ENCODE measurements at regions not wholly inside any gene's neighbourhood (a gene's known extent, or its start where the extent isn't known, plus 50 kb on each side); places are given as distances from the start of the nearest gene placed in this dataset.
"Not testable (repeated sequence)": the region's sequence is repeated elsewhere in the genome, so short reads cannot be mapped to it uniquely, and the experiment has no call there.

DNA sequence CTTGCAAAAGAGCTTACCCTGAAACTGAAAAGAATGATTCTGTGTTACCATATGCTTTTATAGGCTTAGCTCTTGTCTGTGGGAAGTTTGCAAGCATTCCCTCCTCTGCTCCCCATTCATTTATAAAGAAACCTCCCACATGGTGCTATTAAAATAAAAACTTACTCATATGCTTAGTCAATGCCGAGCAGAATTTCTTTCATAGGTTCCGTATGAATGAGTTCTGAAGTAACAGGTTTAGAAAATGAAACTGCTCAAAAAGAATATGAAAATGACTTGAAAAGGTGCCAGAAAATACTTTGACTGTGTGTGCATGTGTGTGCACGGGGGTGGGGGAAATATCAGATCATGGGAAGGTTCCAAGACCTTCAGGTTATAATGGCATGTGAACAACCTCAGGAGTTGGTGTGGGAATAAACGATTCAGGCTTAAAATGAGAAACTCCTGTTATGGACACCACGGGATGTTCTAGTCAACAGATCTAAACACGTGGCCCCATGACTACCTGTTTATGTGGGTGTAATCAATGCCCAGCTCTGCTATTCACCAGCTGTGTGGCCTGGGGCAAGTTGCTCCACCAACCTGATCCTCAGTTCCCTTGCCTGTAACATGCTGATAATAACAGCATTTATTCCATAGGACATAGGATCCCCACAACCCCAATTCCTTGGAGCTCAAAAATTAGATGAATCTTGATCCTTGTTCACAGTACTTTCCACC lies 293.7 kb upstream of the PLGLB1 start:
- DNase-seq (ENCODE audit: low read depth) = not testable (repeated sequence)

DNA sequence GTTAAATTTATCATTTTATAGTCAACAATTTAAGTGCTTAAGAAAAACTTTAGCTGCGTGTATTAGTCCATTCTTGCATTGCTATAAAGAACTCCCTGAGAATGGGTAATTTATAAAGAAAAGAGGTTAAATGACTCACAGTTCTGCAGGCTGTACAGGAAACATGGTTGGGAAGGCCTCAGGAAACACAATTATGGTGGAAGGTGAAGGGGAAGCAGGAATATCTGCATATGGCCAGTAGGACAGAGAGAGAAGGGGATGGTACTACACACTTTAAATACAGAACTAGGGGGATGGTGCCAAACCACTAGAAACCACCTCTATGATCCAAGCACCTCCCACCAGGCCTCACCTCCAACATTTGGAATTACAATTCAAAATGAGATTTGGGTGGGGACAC lies 295.5 kb upstream of the PLGLB1 start:
- not testable (repeated sequence) for DNase-seq (ENCODE audit: low read depth)

DNA sequence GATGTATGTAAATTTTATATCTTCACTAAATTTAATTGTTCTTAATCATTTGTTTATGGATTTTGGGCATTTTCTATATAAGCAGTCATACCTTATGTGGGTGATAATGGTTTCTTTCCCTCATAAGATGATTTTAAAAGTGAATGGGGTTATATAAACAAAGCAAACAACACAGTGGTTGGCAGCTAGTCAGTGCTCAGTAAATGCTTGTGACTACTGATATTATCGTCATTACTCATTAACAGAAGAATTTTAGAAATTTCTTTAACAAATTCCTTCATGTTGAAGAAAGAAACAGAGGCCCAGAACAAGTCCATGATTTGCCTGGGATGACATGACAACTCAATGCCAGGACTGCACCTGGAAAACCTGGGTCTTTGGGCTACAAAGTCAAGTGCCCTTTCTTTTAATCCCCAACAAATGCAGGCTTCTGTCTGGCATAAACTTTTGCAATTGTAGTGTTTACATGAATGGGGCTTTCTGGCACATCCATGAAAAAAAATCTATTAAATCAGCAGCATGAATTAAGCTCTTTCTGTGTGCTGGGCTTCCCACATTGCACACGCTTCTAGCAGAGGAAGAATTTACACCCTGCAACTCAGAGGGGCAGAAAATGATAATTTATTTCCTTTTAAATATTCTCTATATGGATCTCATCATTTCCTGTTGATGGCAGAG lies 297.3 kb upstream of the PLGLB1 start:
- not testable (repeated sequence) for DNase-seq (ENCODE audit: low read depth)

- not testable (repeated sequence) for DNase-seq (ENCODE audit: low read depth)
Observed at GRCh38 chr2:87319705-87320104, 298.1 kb upstream of the PLGLB1 start.

- DNase-seq (ENCODE audit: low read depth) = not testable (repeated sequence)
Observed at GRCh38 chr2:87321201-87321600, 299.6 kb upstream of the PLGLB1 start.

DNA sequence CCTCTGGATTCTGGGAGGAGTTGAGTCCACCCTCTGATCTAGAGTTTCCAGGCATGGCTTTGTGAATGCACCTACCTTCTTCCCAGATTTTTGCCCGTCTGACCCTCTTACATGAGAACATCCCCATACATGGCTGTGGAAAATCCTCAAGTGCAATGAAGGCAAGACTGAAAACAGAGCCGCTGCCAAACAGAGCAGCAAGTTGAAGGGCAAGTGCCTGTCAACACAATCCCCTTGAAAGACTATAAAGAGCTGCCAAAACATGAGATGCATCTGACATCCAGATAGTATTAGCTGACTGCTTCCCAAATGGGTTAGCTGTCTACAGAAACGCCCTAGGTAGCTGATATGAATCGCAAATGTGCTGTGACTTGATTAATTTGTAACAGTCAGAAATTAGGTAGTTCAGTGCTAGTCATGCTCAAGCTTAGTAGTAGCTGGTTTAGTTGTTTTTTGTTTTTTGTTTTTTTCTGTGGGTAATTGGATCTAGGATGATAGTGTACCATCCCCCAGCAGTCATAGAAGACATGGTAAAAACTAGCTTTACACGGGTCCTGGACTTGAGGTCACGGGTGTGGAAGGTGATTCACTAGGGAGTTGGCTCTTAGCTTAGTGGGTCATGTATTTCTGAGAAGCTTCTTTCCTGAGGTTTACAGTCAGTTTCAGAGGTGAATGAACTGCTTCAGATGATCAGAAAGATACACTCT lies 302.8 kb upstream of the PLGLB1 start:
- DNase-seq (ENCODE audit: low read depth) = not testable (repeated sequence)

GRCh38 chr2:87325042-87325910 lies 303.6 kb upstream of the PLGLB1 start:
- DNase-seq (ENCODE audit: low read depth) = not testable (repeated sequence)

DNA sequence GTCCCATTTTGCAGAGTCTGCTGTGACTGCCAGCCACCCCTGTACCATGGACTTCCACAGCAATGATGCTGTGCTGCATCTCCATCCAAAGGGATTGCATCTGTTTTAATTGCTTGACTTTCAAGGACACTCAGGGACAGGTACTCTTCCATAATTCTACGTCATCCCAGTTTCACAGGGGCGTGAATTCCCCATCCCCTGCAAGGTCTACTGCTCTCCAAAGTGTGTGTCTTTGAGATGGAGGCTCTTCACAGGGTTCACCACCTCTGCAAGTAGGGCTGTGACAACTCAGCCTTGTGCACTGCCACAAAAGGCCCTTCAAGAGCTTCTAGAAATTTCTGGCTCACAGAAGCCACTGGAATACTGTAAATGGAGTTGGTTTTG lies 304.3 kb upstream of the PLGLB1 start:
- not testable (repeated sequence) for DNase-seq (ENCODE audit: low read depth)

GRCh38 chr2:87326754-87327153 lies 305.1 kb upstream of the PLGLB1 start:
- not testable (repeated sequence) for DNase-seq (ENCODE audit: low read depth)

GRCh38 chr2:87327648-87328371 lies 306.2 kb upstream of the PLGLB1 start:
- DNase-seq (ENCODE audit: low read depth) = not testable (repeated sequence)

DNA sequence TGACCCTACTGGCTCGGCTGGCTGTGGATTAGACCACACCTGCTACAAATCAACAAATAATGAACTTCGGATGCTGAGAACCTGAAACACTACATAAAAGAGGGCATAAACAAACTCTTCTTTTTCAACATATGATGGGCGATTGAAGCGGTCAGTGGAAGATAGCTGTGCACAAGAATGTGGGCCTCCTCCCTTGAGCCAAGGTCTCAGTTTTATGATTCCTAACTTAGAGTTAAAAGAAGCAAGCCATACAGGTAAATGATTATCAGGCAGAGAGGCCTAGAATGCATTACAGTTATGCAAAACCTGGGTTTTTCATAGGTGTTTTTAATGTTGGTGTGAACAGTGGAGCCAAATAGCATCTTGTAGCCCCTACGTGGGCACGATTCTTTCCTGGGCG lies 307.9 kb upstream of the PLGLB1 start:
- DNase-seq (ENCODE audit: low read depth) = not testable (repeated sequence)

- DNase-seq (ENCODE audit: low read depth) = not testable (repeated sequence)
Observed at GRCh38 chr2:87330486-87330885, 308.8 kb upstream of the PLGLB1 start.

- not testable (repeated sequence) for DNase-seq (ENCODE audit: low read depth)
Observed at GRCh38 chr2:87331940-87332583, 310.4 kb upstream of the PLGLB1 start.

GRCh38 chr2:87334888-87335287 lies 313.2 kb upstream of the PLGLB1 start:
- DNase-seq (ENCODE audit: low read depth) = not testable (repeated sequence)

GRCh38 chr2:87338998-87339397 lies 317.4 kb upstream of the PLGLB1 start:
- DNase-seq (ENCODE audit: low read depth) = not testable (repeated sequence)

GRCh38 chr2:87341601-87342014 lies 320.0 kb upstream of the PLGLB1 start:
- peak; percentile 58 for DNase-seq (ENCODE audit: low read depth)

GRCh38 chr2:87342175-87342574 lies 320.5 kb upstream of the PLGLB1 start:
- not testable (repeated sequence) for DNase-seq (ENCODE audit: low read depth)

DNA sequence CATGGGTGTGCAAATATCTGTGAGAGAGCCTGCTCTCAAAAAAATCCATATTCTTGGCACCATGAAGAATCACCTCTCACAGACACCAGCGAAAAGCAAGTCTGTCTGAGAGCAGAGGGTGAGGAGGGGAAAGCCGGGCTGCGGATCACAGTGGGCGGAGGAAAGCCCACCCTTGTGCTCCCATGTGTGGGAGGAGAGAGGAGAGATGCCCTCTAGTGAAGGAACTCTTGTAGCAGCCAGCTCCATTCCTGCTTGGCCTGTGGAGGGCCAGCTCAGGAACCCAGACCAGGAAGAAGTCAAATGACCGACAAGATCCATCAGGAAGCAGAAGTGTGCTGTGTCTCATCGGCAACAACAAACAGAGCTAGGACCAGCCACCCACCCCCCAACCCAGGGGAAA lies 321.7 kb upstream of the PLGLB1 start:
- DNase-seq (ENCODE audit: low read depth) = not testable (repeated sequence)

DNA sequence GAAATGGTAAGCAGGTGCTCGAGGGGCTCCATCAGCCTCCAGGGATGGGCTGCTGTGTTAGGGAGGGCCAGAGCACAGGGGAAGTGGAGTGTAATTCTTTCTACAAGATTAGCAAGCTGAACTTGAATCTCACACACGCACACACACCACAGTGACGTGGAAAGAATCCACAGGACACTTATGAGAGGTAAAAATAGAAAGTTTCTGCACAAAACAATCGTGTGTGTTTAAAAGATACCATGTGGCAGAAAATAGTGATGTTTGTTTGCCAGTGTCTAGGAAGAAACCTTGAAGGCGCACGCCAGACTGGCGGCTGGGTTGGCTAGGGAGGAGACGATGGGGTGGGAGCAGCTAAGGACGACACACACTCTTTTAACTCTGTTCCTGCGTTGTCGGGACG lies 323.6 kb upstream of the PLGLB1 start:
- not testable (repeated sequence) for DNase-seq (ENCODE audit: low read depth)

- not testable (repeated sequence) for DNase-seq (ENCODE audit: low read depth)
Observed at GRCh38 chr2:87348556-87348955, 326.9 kb upstream of the PLGLB1 start.

- DNase-seq (ENCODE audit: low read depth) = not testable (repeated sequence)
Observed at GRCh38 chr2:87349006-87349405, 327.4 kb upstream of the PLGLB1 start.

Measured in activated T-cell treated with anti-CD3 and anti-CD28 coated beads for 24 hours (primary cell).